WTC11 (cell line): ENCODE measurements at regions not wholly inside any gene's neighbourhood (a gene's known extent, or its start where the extent isn't known, plus 50 kb on each side); places are given as distances from the start of the nearest gene placed in this dataset.

Experiments
- ATAC-seq: fragments of 200-7000 bp; cut with Tn5 transposase; 2 replicates; pipeline ENCODE4 v1.10.0; 2021; ENCODE audit warnings: mild to moderate bottlenecking, moderate library complexity
- CTCF ChIA-PET: fragments of 300-600 bp; sonication (Branson Sonifier 250); formaldehyde crosslinking; loops from one replicate; lab custom pipeline; 2021; ENCODE audit warnings: antibody characterized with exemption; lab: Charles Lee
- POLR2A ChIA-PET: fragments of 350-600 bp; sonication (Branson Sonifier 250); formaldehyde crosslinking; loops from one replicate; lab custom pipeline; 2021; ENCODE audit warnings: antibody characterized with exemption; lab: Charles Lee
- DNase-seq: peaks from one replicate; pipeline ENCODE4 v3.0.0; 2021; ENCODE audit warnings: low spot score
- H3K27ac Mint-ChIP-seq: 2 replicates; pipeline ENCODE4 v1.8.0; 2021; ENCODE audit warnings: mixed read lengths
- H3K27me3 Mint-ChIP-seq: 2 replicates; pipeline ENCODE4 v1.8.0; 2021; ENCODE audit warnings: low read depth, mild to moderate bottlenecking, moderate library complexity, mixed read lengths
- H3K36me3 Mint-ChIP-seq: 2 replicates; pipeline ENCODE4 v1.8.0; 2021; ENCODE audit warnings: mixed read lengths
- H3K4me1 Mint-ChIP-seq: 2 replicates; pipeline ENCODE4 v1.8.0; 2022; ENCODE audit warnings: mixed read lengths
- H3K4me3 Mint-ChIP-seq: 2 replicates; pipeline ENCODE4 v1.8.0; 2021; ENCODE audit warnings: mild to moderate bottlenecking, moderate library complexity, mixed read lengths
- H3K9me3 Mint-ChIP-seq: 2 replicates; pipeline ENCODE4 v1.8.0; 2021; ENCODE audit warnings: mixed read lengths
- ARID4B ChIP-seq: sonication (generic); formaldehyde crosslinking; IDR thresholded peaks from 2 replicates; pipeline ENCODE4 v1.8.0; 2023; ENCODE audit warnings: missing genetic modification reagents, mild to moderate bottlenecking, borderline replicate concordance
- ATF1 ChIP-seq: sonication (generic); formaldehyde crosslinking; IDR thresholded peaks from 2 replicates; pipeline ENCODE4 v1.8.1; 2023; ENCODE audit warnings: mild to moderate bottlenecking, moderate library complexity, missing genetic modification reagents
- ATF6 ChIP-seq: sonication (generic); formaldehyde crosslinking; IDR thresholded peaks from 2 replicates; pipeline ENCODE4 v1.8.1; 2023; ENCODE audit warnings: mild to moderate bottlenecking, missing genetic modification reagents
- CREB1 ChIP-seq: sonication (generic); formaldehyde crosslinking; IDR thresholded peaks from 2 replicates; pipeline ENCODE4 v1.8.0; 2023; ENCODE audit warnings: mild to moderate bottlenecking, missing genetic modification reagents
- E2F4 ChIP-seq: sonication (generic); formaldehyde crosslinking; IDR thresholded peaks from 2 replicates; pipeline ENCODE4 v1.8.1; 2022; ENCODE audit warnings: low read depth, mild to moderate bottlenecking, moderate library complexity, missing genetic modification reagents, borderline replicate concordance
- FOXP1 ChIP-seq: sonication (generic); formaldehyde crosslinking; IDR thresholded peaks from 2 replicates; pipeline ENCODE4 v1.8.0; 2022; ENCODE audit warnings: missing genetic modification reagents, mild to moderate bottlenecking, moderate library complexity, borderline replicate concordance
- JUN ChIP-seq: sonication (generic); formaldehyde crosslinking; IDR thresholded peaks from 2 replicates; pipeline ENCODE4 v1.8.0; 2023; ENCODE audit warnings: mild to moderate bottlenecking, missing genetic modification reagents
- KAT7 ChIP-seq: sonication (generic); formaldehyde crosslinking; IDR thresholded peaks from 2 replicates; pipeline ENCODE4 v1.8.1; 2023; ENCODE audit warnings: missing genetic modification reagents, mild to moderate bottlenecking, borderline replicate concordance
- NR1H2 ChIP-seq: sonication (generic); formaldehyde crosslinking; IDR thresholded peaks from 2 replicates; pipeline ENCODE4 v1.9.0; 2021; ENCODE audit warnings: mild to moderate bottlenecking, moderate library complexity, missing genetic modification reagents
- ZBTB21 ChIP-seq: sonication (generic); formaldehyde crosslinking; IDR thresholded peaks from 2 replicates; pipeline ENCODE4 v1.8.1; 2023; ENCODE audit warnings: mild to moderate bottlenecking, missing genetic modification reagents, borderline replicate concordance
- ZSCAN18 ChIP-seq: fragments of 250-450 bp; sonication (Bioruptor Pico); IDR thresholded peaks from 2 replicates; pipeline ENCODE4 v2.1.2; 2022; ENCODE audit warnings: mild to moderate bottlenecking, moderate library complexity
- TF ChIP-seq, protein P1 (sequence below): sonication (generic); formaldehyde crosslinking; IDR thresholded peaks from 2 replicates; pipeline ENCODE4 v1.8.1; 2023; ENCODE audit warnings: mild to moderate bottlenecking, missing genetic modification reagents, borderline replicate concordance
- TF ChIP-seq, protein P2 (sequence below): sonication (generic); formaldehyde crosslinking; IDR thresholded peaks from 2 replicates; pipeline ENCODE4 v1.8.1; 2022; ENCODE audit warnings: low read depth, missing genetic modification reagents, borderline replicate concordance
- TF ChIP-seq, protein P3 (sequence below): sonication (generic); formaldehyde crosslinking; IDR thresholded peaks from 2 replicates; pipeline ENCODE4 v1.8.1; 2022; ENCODE audit warnings: mild to moderate bottlenecking, moderate library complexity, missing genetic modification reagents
- TF ChIP-seq, protein P4 (sequence below): fragments of 250-450 bp; sonication (Bioruptor Pico); conservative IDR thresholded peaks from 2 replicates; pipeline ENCODE4 v1.9.0; 2021; ENCODE audit warnings: mild to moderate bottlenecking

GRCh38 chr6:164195278-164195941 lies 780.9 kb downstream of the QKI start:
- Mint-ChIP-seq H3K27me3 (no peaks in the 10 kb centered on the region), H3K4me3 (no peak overlapping the region), H3K27ac (no peak overlapping the region), H3K4me1 (peaks cover 22% of the 10 kb centered on the region), H3K36me3 (no peaks in the 10 kb centered on the region), H3K9me3 (no peaks in the 10 kb centered on the region)
- POLR2A ChIA-PET = interaction anchor here (0.6 kb wide), 1 partner anchor 38 kb away, joined by 3 read pairs; no protein-coding TSS in a partner anchor
- CTCF ChIA-PET = no interaction called here
- no peak for TF ChIP-seq ATF1
- TF ChIP-seq, protein P1, sequence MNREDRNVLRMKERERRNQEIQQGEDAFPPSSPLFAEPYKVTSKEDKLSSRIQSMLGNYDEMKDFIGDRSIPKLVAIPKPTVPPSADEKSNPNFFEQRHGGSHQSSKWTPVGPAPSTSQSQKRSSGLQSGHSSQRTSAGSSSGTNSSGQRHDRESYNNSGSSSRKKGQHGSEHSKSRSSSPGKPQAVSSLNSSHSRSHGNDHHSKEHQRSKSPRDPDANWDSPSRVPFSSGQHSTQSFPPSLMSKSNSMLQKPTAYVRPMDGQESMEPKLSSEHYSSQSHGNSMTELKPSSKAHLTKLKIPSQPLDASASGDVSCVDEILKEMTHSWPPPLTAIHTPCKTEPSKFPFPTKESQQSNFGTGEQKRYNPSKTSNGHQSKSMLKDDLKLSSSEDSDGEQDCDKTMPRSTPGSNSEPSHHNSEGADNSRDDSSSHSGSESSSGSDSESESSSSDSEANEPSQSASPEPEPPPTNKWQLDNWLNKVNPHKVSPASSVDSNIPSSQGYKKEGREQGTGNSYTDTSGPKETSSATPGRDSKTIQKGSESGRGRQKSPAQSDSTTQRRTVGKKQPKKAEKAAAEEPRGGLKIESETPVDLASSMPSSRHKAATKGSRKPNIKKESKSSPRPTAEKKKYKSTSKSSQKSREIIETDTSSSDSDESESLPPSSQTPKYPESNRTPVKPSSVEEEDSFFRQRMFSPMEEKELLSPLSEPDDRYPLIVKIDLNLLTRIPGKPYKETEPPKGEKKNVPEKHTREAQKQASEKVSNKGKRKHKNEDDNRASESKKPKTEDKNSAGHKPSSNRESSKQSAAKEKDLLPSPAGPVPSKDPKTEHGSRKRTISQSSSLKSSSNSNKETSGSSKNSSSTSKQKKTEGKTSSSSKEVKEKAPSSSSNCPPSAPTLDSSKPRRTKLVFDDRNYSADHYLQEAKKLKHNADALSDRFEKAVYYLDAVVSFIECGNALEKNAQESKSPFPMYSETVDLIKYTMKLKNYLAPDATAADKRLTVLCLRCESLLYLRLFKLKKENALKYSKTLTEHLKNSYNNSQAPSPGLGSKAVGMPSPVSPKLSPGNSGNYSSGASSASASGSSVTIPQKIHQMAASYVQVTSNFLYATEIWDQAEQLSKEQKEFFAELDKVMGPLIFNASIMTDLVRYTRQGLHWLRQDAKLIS (CRISPR knock-in tag) = no peak
- TF ChIP-seq E2F4 = no peak
- TF ChIP-seq, protein P2, sequence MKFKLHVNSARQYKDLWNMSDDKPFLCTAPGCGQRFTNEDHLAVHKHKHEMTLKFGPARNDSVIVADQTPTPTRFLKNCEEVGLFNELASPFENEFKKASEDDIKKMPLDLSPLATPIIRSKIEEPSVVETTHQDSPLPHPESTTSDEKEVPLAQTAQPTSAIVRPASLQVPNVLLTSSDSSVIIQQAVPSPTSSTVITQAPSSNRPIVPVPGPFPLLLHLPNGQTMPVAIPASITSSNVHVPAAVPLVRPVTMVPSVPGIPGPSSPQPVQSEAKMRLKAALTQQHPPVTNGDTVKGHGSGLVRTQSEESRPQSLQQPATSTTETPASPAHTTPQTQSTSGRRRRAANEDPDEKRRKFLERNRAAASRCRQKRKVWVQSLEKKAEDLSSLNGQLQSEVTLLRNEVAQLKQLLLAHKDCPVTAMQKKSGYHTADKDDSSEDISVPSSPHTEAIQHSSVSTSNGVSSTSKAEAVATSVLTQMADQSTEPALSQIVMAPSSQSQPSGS = no peak
- TF ChIP-seq, protein P3, sequence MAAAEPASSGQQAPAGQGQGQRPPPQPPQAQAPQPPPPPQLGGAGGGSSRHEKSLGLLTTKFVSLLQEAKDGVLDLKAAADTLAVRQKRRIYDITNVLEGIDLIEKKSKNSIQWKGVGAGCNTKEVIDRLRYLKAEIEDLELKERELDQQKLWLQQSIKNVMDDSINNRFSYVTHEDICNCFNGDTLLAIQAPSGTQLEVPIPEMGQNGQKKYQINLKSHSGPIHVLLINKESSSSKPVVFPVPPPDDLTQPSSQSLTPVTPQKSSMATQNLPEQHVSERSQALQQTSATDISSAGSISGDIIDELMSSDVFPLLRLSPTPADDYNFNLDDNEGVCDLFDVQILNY (CRISPR knock-in tag) = no peak
- TF ChIP-seq JUN (CRISPR knock-in tag) = no peak
- TF ChIP-seq ZSCAN18 (CRISPR knock-in tag) = no peak
- DNase-seq = no peak
- no peak for ATAC-seq

GRCh38 chr6:164188861-164189260 lies 774.3 kb downstream of the QKI start:
- TF ChIP-seq, protein P4, sequence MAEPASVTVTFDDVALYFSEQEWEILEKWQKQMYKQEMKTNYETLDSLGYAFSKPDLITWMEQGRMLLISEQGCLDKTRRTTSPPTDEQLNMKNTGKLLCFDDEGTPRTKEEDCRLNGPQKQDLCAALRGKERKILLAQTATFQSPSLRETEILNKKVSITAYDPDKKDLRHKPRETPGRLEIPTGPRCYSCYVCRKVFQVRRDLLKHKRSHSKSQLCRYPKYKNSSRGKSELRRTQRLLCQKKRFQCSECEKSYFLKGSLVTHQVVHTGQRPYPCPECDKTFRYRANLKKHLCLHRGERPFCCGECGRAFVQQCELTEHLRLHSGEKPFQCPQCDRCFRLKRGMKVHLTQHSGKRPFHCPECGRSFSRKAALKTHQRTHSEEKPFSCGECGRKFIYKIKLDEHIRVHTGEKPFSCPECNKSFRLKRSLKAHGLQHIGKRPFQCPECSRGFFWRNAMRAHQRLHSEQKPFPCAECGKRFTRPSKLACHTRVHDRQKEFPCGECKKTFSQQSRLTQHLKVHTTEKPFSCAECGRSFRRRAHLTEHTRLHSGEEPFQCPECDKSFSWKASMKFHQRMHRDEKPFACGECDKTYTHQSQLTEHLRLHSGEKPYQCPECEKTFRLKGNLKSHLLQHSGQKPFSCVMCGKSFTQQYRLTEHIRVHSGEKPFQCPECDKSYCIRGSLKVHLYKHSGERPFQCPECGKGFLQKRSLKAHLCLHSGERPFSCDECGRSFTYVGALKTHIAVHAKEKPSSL = no peak
- TF ChIP-seq ARID4B (CRISPR knock-in tag) = no peak
- TF ChIP-seq ATF6 = no peak
- TF ChIP-seq NR1H2 = no peak
- no peak for TF ChIP-seq FOXP1
- no peak for TF ChIP-seq CREB1 (CRISPR knock-in tag)
- no peak for TF ChIP-seq KAT7 (CRISPR knock-in tag)
- TF ChIP-seq JUN (CRISPR knock-in tag) = no peak
- no peak for TF ChIP-seq ZBTB21
- H3K4me3 Mint-ChIP-seq = no peak overlapping the region
- DNase-seq (no peak), ATAC-seq (no peak)
- POLR2A ChIA-PET = no interaction called here
- no peaks in the 10 kb centered on the region for H3K9me3 Mint-ChIP-seq
- no peaks in the 10 kb centered on the region; the same call in 1 of the 2 replicates for H3K27me3 Mint-ChIP-seq
- peaks cover 21% of the 10 kb centered on the region for H3K4me1 Mint-ChIP-seq
- H3K36me3 Mint-ChIP-seq = no peaks in the 10 kb centered on the region
- H3K27ac Mint-ChIP-seq = no peak overlapping the region
- CTCF ChIA-PET = no interaction called here
